IPS-18c (cell line): ENCODE measurements at regions not wholly inside any gene's neighbourhood (a gene's known extent, or its start where the extent isn't known, plus 50 kb on each side); places are given as distances from the start of the nearest gene placed in this dataset.

Experiments
- H3K4me3 ChIP-seq: 2 replicates; pipeline ENCODE4 v1.7.0; 2013; ENCODE audit warnings: low read depth, mild to moderate bottlenecking, low read length, moderate library complexity; ENCODE audit not compliant: insufficient read depth
- H3K9me3 ChIP-seq: one replicate; pipeline ENCODE4 v1.6.1; 2013; ENCODE audit warnings: mild to moderate bottlenecking, low read length, moderate library complexity; ENCODE audit not compliant: control insufficient read depth, insufficient read depth

DNA sequence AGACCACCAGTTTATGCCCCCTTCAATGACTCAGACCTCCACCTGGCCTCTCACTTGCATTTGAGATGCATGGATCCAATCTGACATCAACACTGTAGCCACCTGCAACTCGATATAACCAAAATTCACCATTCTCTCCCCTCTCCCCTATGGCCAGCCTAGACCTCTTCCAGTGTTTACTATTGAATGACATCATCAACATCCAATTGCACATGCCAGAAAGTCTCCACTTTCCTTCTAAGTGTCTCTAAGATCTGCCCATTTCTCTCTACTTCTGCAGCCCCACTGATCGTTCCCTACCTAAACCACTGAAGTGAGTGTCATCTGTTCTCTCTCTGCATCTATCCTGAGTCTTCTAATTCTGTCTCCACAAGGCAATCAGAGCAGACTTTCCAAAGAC, 151.3 kb upstream of the APCDD1 start:
- Histone ChIP-seq H3K9me3 (no peaks in the 10 kb centered on the region), H3K4me3 (no peak overlapping the region)

DNA sequence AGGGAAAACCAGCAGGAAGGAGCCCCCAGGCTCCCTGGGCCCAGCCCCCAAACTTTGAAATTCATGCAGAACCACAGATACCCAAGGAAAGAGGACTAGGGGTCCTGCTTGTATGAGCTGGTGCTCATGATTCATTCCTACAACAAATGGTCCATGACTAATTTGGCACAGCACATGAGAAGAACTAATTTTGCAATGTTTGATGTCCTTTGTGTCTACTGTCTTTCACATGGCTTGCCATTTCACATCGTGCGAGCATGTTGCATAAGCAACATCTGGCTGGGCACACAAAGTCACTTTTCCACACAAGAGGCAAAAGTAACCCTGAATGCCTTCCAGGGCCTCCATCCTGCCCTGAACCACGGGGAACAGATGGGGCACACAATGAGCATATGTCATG, 149.6 kb upstream of the APCDD1 start:
- Histone ChIP-seq H3K9me3 (no peaks in the 10 kb centered on the region), H3K4me3 (no peak overlapping the region)

DNA sequence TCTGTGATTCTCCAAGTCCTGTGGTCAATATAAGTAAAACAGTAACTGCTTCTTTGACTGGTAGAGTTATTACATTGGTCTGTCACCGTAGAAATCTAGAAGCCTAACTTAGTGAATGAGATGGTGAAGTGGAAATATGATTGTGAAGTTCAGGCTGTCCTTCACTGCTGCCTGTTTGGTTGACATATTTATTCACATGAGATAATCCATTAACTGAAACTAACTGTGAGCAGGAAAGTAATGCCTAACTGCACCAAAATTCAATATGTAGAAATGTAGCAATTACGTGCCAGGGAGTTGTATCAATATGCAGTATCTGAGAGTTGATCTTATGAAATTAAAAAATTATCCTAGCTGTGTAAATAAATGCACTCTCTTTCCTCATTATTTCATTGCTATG, 147.7 kb upstream of the APCDD1 start:
- H3K4me3 ChIP-seq = no peak overlapping the region
- H3K9me3 ChIP-seq = no peaks in the 10 kb centered on the region

DNA sequence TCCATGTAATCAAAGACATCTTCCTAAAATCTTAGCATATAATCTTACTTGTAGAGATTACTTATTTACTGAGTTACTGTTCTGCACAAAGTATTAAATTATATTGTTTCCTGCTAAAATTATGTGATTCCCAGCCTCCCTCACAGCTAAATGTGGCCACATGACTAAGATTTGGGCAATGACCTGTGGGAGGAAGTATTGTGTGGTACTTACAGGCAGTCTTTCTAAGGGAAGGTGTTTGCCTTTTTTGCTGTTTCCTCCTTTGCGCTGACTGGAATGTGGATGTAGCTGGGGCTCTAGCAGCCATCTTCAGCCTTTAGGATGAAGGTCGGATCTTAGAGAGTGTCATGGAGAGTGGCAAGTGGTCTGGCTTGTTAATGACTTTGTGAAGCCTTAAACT, 146.3 kb upstream of the APCDD1 start:
- Histone ChIP-seq H3K9me3 (no peaks in the 10 kb centered on the region), H3K4me3 (no peak overlapping the region)

DNA sequence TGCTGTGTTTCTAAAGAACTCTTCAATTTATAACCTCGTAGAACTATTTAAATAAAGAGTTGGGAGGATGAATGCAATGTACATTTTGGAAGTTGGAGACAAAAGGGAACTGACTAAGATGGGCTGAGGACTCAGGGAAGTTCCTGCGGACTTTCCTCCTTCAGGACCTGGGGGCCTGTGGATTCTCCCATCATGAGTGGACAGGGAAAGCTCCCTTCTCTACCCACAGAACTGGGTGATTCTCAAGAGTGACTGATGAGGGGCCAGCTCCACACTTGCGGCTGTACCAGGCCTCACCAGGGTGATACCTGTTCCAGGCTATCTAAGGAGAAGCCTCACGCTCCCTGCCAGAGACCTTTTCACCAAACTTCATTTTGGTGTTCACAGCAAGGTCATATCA, 143.8 kb upstream of the APCDD1 start:
- no peaks in the 10 kb centered on the region for H3K9me3 ChIP-seq
- no peak overlapping the region for H3K4me3 ChIP-seq

DNA sequence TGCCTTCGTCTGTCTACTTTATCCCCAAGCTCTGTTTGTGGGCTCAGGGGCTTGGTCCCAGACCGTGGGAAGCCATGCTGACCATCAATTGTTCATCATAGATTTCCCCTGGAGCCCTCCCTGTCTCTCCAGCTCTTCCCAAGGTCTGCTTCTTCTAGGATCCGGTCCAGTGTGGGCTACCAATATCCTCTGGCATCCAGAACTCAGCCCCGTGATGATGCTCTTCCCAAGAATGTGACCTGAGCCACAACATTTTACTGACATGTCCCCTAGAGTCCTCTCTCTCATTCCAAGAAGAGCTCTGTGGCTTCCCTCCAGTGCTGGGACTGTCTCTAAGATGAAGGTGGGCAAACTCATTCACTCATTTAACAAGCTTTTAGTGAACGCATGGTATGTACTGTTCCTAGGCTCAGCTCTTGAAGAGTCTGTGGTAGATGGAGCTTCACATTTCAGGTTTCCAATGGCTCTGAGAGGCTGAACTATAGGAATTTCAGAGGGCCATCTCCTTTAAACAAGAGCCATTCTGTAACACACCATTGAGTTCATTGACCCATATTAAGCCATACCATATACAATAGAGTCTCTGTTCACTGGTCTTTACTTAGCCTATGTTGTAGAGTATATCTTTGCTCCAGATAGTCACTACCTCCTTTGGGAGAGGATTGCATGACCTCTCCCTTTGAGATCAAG, 142.0 kb upstream of the APCDD1 start:
- no peak overlapping the region for H3K4me3 ChIP-seq
- no peaks in the 10 kb centered on the region for H3K9me3 ChIP-seq

DNA sequence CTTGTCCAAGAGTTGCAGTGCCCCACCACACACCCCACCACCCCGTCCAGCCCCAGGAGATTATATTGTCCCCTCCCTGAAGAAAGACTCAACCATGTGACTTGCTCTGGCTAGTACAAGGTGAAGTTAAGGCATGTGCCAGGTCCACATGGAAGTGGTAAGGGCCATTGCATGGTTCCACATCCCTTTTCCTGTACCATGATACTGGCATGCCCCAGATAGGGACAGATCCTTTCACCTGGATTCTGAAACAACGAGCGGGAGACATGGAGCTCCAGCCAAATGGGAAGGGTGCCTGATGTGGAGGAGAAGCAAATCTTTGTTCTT, 141.5 kb upstream of the APCDD1 start:
- no peaks in the 10 kb centered on the region for H3K9me3 ChIP-seq
- no peak overlapping the region for H3K4me3 ChIP-seq

DNA sequence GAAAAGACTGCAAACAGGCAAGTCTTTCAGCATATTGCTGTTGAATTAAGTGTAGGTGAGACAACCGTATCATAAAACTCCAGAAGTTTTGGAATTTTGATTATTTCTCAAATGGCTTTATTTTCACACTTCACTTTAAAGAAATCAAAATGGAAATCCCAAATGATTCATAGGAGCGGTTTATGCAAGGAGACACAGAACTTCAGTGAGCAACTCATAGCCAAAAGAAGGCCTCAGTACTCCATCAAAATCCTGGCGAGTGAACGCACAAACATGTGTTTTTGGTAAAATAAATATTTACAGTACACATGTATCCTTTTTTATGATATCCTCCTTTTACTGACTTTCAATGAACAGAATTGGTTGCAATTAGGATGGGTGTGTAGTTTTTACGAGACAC, 140.4 kb upstream of the APCDD1 start:
- no peak overlapping the region for H3K4me3 ChIP-seq
- no peaks in the 10 kb centered on the region for H3K9me3 ChIP-seq

DNA sequence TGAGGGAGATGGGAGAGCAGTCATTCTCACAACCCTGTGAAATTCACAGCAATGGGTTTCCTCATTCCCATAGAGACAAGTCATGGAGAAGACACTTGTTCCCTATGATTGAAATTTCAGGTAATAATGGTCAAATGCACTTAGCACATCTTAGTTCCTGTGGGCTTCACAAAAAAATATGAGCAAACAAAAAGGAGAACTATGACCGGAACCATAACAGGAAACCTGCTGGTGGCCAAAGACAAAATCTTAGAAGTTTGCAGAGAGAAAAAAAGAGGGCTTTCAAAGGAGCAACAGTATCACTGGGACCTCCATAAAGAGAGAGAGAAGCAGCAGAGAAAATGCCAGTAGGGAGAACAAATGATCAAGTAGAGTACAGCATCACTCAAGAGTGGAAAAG, 138.9 kb upstream of the APCDD1 start:
- H3K4me3 ChIP-seq = no peak overlapping the region
- H3K9me3 ChIP-seq = no peaks in the 10 kb centered on the region

DNA sequence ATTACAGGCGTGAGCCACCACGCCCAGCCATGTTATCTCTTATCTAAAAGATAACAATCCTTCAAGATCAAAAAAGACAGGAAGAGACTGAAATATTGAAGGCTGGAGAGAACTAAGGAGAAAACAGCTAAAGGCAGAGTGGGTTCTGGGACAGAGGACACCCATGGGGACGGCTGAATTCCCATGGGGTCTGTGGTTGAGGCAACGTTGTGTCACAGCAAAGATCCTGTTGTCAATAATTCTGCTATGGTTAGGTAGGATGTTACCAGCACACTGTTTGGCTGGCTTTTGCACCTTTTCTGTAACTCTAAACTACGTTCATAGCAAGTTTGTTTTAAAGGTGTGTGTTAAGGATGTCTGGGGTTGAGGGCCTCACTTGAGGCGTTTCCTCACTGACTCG, 137.7 kb upstream of the APCDD1 start:
- Histone ChIP-seq H3K4me3 (no peak overlapping the region), H3K9me3 (no peaks in the 10 kb centered on the region)

DNA sequence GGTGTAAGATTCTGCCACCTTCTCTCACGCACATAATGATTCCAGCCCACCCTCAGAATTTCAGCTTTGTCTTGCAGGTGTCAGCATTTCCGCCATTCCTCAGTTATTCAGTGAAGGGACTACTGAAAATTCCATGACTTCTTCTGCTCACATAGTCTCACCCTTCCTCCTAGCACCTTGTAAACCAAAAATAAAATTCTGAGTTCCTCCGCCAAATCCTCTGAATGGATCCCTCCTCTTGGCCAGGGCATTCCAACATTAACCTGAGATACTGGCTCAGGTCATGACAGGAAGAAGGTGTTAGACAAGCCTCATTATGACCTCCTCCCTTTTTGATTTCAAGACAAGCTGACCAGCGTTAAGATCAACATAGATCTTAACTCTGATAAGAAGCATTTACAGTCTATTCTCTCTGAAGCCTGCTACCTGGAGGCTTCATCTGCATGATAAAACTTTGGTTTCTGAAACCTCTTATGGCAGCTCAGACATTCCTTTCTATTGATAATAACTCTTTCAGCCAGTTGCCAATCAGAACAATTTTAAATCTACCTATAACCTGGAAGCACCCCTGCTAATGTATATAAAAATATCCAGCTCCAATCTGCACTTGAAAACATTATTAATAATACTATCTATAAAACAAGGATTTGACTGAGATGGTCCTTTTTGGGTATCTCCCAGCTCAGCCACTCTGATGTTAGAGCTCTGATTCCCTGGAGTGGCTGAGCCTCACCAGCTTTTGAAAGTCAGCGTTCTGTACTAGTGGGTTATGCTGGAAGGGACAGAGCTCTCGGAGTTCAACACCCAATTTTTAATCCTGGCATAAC, 136.4 kb upstream of the APCDD1 start:
- Histone ChIP-seq H3K9me3 (no peaks in the 10 kb centered on the region), H3K4me3 (no peak overlapping the region)

DNA sequence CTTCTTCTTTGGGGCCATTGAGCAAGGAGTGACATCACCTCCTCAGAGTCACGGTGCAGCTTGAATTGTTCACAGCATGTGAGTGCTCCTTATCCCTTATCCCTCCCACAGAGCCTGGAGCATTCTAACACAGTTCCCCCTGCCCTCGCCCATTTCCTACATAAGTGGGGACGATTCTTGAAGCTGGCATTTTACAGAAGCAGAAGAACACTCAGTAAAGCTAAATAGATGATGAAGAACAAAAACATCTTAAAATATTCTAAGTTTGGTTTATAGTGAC, 135.8 kb upstream of the APCDD1 start:
- Histone ChIP-seq H3K9me3 (no peaks in the 10 kb centered on the region), H3K4me3 (no peak overlapping the region)

DNA sequence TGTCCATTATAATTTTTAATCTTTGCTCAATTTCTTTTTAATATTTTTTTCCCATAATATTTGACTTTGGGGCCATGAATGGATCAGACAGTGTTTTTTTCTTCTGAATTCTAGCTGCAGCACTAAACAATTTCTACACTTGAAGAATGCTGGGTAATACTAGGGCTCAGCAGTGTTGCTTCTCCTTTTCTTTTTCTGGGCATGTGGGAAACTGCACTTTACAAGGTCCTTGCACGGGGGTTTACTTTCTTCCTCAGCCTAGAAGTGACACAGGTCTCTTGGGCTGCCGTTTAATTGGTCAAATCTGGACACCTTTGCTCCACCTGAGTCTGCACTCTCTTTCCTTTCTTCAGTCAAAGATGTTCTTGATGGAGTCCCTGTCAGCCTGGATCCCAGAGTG, 135.4 kb upstream of the APCDD1 start:
- H3K9me3 ChIP-seq = no peaks in the 10 kb centered on the region
- H3K4me3 ChIP-seq = no peak overlapping the region

DNA sequence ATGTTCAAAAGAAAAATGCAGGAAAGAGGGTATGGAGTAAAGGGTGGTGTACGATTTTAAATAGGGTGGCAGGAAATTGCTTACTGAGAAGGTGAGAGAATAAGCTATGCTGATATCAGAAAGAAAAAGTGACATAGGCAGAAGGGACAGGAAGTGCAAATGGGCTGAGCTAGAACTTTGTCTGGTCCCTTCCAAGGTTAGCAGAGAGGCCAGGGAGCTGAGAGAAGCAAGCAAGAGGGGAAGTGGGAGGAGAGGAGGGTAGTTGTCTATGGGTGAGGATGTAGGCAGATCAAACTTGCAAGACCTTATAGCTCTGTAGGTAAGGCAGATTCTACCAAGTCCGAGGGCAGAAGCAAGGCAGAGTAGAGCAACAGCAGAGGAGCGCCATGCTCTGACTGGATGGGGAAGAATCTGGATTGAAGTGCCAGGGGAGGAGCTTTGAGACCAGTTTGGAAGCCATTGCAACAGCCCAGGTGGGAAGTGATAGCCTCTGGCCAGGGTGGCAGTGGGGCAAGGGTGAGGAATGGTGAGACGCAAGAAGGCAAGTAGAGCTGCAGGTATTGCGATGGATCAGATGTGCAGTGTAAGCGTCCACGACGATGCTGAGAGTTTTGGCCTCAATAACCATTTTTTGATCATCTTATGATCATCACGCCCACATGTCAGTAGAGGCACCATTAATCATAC, 134.4 kb upstream of the APCDD1 start:
- no peaks in the 10 kb centered on the region for H3K9me3 ChIP-seq

DNA sequence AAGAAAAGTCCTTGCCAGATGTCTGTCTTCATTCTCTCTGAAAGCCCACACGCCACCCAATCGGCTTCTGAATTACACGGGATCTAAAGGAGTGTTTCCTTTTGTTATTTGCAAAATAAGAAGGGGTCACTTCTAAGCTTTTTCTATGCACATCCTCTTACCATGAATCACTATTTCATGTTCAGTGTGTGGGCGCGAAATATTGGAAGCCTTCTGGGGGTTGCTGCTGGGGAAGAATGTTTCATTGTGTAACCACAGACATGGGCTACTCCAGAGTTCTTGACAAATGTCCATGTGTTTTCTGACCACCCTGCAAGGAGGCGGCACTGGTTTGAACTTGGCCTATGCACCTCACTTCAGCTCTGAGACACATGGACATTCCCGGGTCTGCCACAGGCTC, 133.6 kb upstream of the APCDD1 start:
- Histone ChIP-seq H3K4me3 (no peak overlapping the region), H3K9me3 (no peaks in the 10 kb centered on the region)

More for the DNA sequence above, 134.4 kb upstream of the APCDD1 start:
- no peak overlapping the region for H3K4me3 ChIP-seq

DNA sequence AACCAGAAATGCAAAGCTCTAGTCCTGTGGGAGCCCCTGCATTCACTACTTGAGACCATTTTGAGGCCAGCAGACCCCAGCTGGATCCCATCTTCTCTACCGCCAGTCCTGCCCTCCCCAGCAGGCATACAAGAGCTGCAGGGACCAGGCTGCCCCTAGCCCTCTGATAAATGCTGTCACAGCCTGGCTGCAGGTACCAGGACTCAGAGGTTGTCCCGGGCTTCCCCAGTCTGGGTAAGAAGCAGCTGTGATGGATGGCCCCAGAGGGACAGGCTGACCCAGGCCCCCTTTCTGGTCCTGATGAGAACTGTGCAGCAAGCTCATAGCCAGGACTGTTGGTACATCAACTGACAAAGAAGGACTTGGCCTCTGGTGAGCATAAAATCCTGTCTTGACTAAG, 132.9 kb upstream of the APCDD1 start:
- Histone ChIP-seq H3K4me3 (no peak overlapping the region), H3K9me3 (no peaks in the 10 kb centered on the region)

DNA sequence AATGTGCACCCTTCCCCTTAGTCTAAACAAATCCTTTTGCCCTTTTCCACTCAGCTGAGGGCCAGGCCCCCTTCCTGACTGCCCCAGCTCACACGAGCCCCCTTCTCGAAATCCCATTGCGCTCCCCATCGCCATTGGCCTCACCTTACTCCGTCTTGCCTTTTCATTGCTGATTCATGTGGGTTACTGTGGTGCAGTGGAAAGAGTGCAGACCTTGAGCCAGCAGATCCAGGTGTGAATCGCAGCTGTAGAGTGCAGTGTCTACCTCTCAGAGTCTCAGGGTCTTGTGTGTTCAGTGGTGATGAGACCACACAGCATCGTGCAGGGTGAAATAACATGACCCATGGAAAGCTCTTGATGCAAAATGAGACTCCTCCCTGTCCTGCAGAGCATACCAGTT, 132.4 kb upstream of the APCDD1 start:
- no peak overlapping the region for H3K4me3 ChIP-seq
- no peaks in the 10 kb centered on the region for H3K9me3 ChIP-seq

DNA sequence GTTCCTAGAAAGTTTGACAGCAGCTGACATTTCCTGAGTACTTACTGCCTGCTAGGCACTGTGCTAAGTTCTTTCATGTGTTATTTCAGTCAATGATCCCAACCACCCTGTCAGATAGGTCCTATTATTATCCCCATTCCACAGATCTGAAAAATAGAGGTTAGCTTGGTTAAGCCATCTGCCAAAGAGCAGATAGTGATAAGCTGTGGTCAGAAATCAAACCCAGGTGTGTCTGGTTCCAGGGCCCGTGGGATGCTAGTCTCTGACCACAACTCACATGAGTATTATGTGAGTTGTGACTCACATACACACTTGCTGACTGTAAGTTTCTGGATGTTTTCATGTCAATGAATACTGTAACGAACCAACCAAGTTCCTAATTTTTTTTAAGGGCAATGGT, 132.0 kb upstream of the APCDD1 start:
- Histone ChIP-seq H3K9me3 (no peaks in the 10 kb centered on the region), H3K4me3 (no peak overlapping the region)
